Esophagus squamous epithelium (tissue), 4 donors: ENCODE measurements at regions not wholly inside any gene's neighbourhood (a gene's known extent, or its start where the extent isn't known, plus 50 kb on each side); places are given as distances from the start of the nearest gene placed in this dataset.

Experiments
- CTCF ChIP-seq, 6 experiments: fragments of 450-650 bp in 4 of 6; fragments of 200-600 bp in 2 of 6; sonication (generic) in 2 of 6; IDR thresholded peaks; one replicate each; pipeline ENCODE4 v1.5.1; 2016 to 2019; ENCODE audit warnings: antibody characterized with exemption in 6 of 6, mild to moderate bottlenecking in 4 of 6, moderate library complexity in 4 of 6
- POLR2A ChIP-seq, 4 donors: fragments of 450-650 bp; IDR thresholded peaks; one replicate each; pipeline ENCODE4 v1.6.1; 2017; ENCODE audit warnings: antibody characterized with exemption in 4 of 4, mild to moderate bottlenecking in 4 of 4, moderate library complexity in 3 of 4

GRCh38 chr6:118710616-118711015 is 59.2 kb upstream of the CEP85L start:
- TF ChIP-seq CTCF (IDR thresholded peaks at IDR 0.05) (no peak), POLR2A (IDR thresholded peaks at IDR 0.05) (no peak)
